ENCODE measurements at regions not wholly inside any gene's neighbourhood (a gene's known extent, or its start where the extent isn't known, plus 50 kb on each side); places are given as distances from the start of the nearest gene placed in this dataset.

DNA sequence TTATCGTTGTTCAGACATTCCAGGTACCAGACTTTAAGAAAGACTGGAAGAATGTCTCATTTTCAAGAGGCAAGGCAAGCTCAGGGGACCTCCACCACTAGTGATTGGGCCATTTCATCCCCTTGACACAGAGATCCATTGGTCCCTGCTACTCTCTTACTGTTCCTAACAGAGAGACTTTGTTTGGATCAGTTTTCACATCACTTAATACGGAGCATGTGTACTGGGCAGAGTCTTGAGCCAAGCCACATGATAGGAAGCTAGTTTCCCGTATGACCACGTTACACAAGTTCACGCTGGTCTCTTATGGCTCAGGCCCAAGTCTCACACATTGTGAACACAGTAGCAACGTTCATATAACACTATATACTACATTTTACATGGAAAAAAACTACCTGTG lies 269.9 kb downstream of the BAMBI start:
- no peak for TF ChIP-seq POLR2AphosphoS5 (IDR thresholded peaks at IDR 0.05; ENCODE audit: borderline replicate concordance, low read depth, low read length)
- TF ChIP-seq EZH2 (IDR thresholded peaks at IDR 0.05) = no peak
